HAP-1 (cell line): ENCODE measurements at regions not wholly inside any gene's neighbourhood (a gene's known extent, or its start where the extent isn't known, plus 50 kb on each side); places are given as distances from the start of the nearest gene placed in this dataset.

Source experiments
- DNase-seq, 2 experiments: peaks; one replicate each; pipeline ENCODE4 v3.0.0-alpha.2; 2016 to 2020; ENCODE audit warnings: low spot score in 2 of 2
- H3K27me3 ChIP-seq: fragments of 250-450 bp; sonication (Bioruptor Pico); 2 replicates; pipeline ENCODE4 v1.5.1; 2020; ENCODE audit warnings: low read depth, mild to moderate bottlenecking, moderate library complexity
- H3K36me3 ChIP-seq: fragments of 250-450 bp; sonication (Bioruptor Pico); replicated peaks from 2 replicates; pipeline ENCODE4 v1.5.1; 2020; ENCODE audit warnings: mild to moderate bottlenecking
- H3K4me1 ChIP-seq: fragments of 250-450 bp; sonication (Bioruptor Pico); 2 replicates; pipeline ENCODE4 v1.5.1; 2020; ENCODE audit warnings: mild to moderate bottlenecking
- H3K4me3 ChIP-seq: fragments of 250-450 bp; sonication (Bioruptor Pico); 2 replicates; pipeline ENCODE4 v1.5.1; 2020; ENCODE audit warnings: mild to moderate bottlenecking, moderate library complexity
- H3K9me3 ChIP-seq: fragments of 250-450 bp; sonication (Bioruptor Pico); 2 replicates; pipeline ENCODE4 v1.5.1; 2020; ENCODE audit warnings: mild to moderate bottlenecking, moderate library complexity
- in situ Hi-C: fragments of 300-500 bp; cut with MboI; formaldehyde crosslinking; loops from 3 replicates; pipeline ENCODE4 v1.14.3; 2020; ENCODE audit warnings: low sequenced_read_pairs, inconsistent platforms, mixed read lengths

DNA sequence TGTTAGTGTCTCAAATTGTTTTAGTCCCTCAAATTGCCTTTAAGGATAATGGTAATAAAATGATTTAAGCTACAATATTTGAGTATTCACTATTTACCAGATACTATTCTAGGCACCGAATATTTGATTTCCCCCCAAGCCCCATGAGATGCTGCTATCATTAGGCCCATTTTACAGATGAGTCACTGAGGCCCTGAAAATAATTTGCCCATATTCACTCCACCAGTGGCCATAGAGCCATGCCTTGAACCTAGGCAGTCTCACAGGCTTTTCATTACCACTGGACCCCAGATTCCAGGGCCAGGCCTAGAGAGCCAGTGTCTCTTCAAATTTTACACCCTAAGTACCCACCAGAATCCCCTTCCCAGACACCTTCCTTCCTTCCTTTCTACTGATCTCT is 133.7 kb downstream of the LINC00237 start:
- Histone ChIP-seq H3K36me3 (no peaks in the 10 kb centered on the region), H3K4me1 (no peaks in the 10 kb centered on the region), H3K9me3 (no peaks in the 10 kb centered on the region), H3K4me3 (no peak overlapping the region), H3K27me3 (peaks cover 12% of the 10 kb centered on the region)
- DNase-seq = no peak
- in situ Hi-C loops = no loop called here

DNA sequence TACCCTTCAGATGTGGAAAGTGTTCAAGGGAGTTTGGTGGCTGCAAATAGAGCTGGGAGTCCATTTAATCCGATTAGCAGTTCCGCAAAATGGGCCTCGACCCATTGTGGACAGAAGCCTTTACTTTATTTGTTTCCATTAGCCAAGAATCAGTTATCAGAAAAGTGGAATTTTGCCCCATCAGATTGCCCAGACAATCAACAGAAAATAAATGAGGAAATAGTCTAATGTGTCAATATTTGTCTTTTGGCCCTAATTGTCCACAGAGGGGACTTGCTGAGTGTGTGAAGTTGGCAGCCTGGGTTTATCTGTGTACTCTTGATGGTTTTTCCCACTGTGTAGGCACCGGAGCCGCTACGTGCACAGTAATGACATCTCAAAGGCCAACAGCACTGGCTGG is 134.3 kb downstream of the LINC00237 start:
- peaks cover 15% of the 10 kb centered on the region for H3K27me3 ChIP-seq
- H3K4me3 ChIP-seq = no peak overlapping the region
- H3K36me3 ChIP-seq = no peaks in the 10 kb centered on the region
- DNase-seq = no peak
- in situ Hi-C loops = no loop called here
- H3K9me3 ChIP-seq = no peaks in the 10 kb centered on the region
- H3K4me1 ChIP-seq = no peaks in the 10 kb centered on the region

DNA sequence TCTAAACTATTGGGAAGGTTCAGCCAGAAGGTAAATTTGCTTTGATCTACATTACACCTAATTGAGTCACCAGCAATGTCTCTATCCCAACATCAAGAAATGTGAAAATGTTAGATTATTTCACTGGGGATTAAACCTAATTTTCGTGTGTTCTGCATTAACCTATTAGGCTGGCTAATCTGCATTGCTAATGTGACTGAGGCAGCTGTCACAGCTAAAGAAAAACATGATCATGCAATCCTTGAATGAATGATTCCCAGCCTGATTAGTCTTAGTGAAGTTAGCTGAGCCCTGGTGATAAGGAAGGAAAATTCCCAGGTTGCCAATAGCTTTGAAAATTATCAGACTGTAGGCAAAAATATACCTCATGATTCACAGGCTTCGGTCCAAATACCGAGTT is 135.3 kb downstream of the LINC00237 start:
- H3K4me3 ChIP-seq = no peak overlapping the region
- no peak for DNase-seq
- H3K36me3 ChIP-seq = no peaks in the 10 kb centered on the region
- H3K4me1 ChIP-seq = no peaks in the 10 kb centered on the region
- in situ Hi-C loops = no loop called here
- H3K27me3 ChIP-seq = peaks cover 17% of the 10 kb centered on the region
- H3K9me3 ChIP-seq = no peaks in the 10 kb centered on the region

- in situ Hi-C loops = no loop called here
- Histone ChIP-seq H3K27me3 (peaks cover 24% of the 10 kb centered on the region), H3K4me3 (no peak overlapping the region)
These were observed 136.4 kb downstream of the LINC00237 start for GRCh38 chr20:20969701-20970280.

DNA sequence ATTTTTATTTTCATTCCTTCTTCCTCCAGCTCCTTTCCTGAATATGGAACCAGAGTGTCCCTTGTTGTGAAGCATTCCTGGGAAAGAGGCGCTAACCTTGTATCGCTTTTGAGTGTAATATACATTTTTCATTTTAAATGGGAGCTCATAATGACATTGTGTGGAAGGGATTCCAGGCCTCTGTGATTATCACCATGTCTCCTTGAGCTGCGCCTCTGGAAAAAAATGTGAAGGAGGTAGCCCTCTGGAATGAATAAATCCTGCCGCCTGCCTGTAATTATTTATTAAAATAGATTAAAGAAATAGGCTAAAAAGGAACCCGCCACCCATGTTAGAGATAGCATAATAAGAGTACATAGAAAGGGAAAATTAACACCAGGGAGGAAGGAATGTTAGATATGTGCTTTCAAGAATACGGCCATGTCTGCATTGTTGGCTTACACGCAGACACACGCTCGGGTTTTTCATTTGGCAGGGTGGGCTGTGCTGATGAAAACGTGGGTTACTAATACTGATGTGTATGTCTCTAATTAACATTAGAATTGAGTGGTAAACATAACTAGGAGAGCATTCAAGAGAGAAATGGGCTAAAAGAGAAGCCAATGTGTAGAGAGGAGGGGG is 138.5 kb downstream of the LINC00237 start:
- no peaks in the 10 kb centered on the region for H3K36me3 ChIP-seq
- peaks cover 26% of the 10 kb centered on the region for H3K27me3 ChIP-seq
- H3K9me3 ChIP-seq = no peaks in the 10 kb centered on the region; the same call in 1 of the 2 replicates
- no peak for DNase-seq
- H3K4me1 ChIP-seq = no peaks in the 10 kb centered on the region
- no peak overlapping the region for H3K4me3 ChIP-seq
- in situ Hi-C loops = no loop called here

More at GRCh38 chr20:20969701-20970280, 136.4 kb downstream of the LINC00237 start:
- H3K4me1 ChIP-seq = no peaks in the 10 kb centered on the region
- DNase-seq = no peak
- no peaks in the 10 kb centered on the region for H3K36me3 ChIP-seq
- H3K9me3 ChIP-seq = no peaks in the 10 kb centered on the region; the same call in 1 of the 2 replicates

GRCh38 chr20:20966171-20966570 is 140.0 kb downstream of the LINC00237 start:
- Histone ChIP-seq H3K36me3 (no peaks in the 10 kb centered on the region), H3K9me3 (no peaks in the 10 kb centered on the region; the same call in 1 of the 2 replicates), H3K4me1 (no peaks in the 10 kb centered on the region), H3K27me3 (peaks cover 26% of the 10 kb centered on the region), H3K4me3 (no peak overlapping the region)
- in situ Hi-C loops = no loop called here
- peak in 1 of 2 experiments; percentile 6 for DNase-seq

DNA sequence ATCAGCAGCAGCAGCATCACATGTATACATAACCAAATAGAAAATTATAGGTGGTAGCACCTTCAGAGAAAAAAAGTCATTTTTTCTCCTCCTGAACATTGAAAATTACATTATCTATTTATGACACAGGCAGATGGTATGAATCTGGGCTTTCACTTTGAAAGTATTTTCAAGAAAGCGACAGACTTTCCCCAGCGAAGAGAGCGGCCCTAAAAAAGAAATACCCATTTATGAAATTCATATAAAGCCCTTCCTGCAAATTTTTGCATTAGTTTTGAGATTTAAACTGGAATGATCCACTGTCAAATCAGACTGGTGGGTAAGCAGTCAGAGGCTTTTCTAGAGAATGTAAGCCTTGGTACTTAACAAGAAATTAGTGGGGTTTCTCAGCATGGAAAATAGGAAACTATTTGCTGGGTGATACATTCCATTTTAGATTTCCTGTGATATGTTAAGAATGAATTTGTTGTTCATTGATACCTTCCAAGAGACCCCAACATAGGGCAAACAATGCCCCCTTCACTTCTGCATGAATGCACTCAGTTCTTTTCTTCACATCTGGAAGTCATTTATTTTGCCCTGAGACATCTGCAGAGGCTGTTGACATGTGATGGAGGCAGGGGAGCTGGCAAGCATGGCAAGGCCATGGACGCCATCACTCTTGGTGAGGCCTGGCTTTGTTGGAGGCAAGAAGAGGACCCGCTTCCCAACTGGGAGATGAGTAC is 147.0 kb downstream of the LINC00237 start:
- Histone ChIP-seq H3K4me3 (no peak overlapping the region), H3K4me1 (no peaks in the 10 kb centered on the region), H3K36me3 (no peaks in the 10 kb centered on the region), H3K9me3 (no peaks in the 10 kb centered on the region), H3K27me3 (0 out of 2 replicates have a peak, but pooled peaks cover under 1% of the 10 kb centered on the region)
- no peak for DNase-seq
- in situ Hi-C loops = no loop called here

DNA sequence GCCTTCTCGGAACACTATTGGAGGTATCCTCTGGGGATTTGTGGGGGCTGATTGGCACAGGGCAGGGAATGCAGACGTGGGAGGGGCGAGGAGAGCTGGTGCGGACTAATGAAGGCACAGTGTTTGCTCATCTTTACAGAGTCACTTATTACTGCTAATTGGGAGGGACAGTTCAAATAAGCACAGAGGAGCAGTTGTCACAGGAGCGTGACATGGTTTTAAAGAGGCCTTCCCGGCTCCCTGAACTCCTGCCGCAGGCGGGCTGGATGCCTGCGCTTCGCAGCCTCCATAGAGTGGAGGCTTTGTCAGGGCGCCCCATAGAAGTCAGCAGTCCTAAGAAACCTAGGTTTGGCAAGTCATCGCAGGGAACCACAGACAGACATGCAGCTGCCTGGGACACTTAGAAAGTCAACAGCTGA is 149.6 kb downstream of the LINC00237 start:
- Histone ChIP-seq H3K9me3 (no peaks in the 10 kb centered on the region), H3K4me3 (no peak overlapping the region), H3K36me3 (no peaks in the 10 kb centered on the region), H3K27me3 (no peaks in the 10 kb centered on the region), H3K4me1 (no peaks in the 10 kb centered on the region)
- no peak for DNase-seq
- in situ Hi-C loops = no loop called here

DNA sequence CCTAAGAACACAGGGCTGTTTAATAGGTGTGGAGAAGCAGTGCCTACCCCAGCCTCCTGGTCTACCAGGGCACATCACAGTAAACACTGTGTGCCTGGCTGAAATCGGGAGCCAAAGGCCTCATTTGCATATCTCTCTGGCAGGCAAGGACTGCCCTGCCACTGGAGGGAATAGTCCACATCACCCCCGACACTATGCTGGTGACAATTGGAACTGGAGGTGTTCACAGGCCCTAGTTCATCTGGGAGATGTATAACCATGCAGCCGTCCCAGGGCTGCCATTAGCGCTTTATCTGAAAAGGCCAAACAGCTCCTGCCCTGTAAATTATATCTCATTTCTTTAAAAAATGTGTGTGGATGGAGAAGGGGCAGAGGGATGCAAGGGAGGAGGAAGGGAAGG is 150.3 kb downstream of the LINC00237 start:
- in situ Hi-C loops = no loop called here
- DNase-seq = no peak
- H3K27me3 ChIP-seq = no peaks in the 10 kb centered on the region

DNA sequence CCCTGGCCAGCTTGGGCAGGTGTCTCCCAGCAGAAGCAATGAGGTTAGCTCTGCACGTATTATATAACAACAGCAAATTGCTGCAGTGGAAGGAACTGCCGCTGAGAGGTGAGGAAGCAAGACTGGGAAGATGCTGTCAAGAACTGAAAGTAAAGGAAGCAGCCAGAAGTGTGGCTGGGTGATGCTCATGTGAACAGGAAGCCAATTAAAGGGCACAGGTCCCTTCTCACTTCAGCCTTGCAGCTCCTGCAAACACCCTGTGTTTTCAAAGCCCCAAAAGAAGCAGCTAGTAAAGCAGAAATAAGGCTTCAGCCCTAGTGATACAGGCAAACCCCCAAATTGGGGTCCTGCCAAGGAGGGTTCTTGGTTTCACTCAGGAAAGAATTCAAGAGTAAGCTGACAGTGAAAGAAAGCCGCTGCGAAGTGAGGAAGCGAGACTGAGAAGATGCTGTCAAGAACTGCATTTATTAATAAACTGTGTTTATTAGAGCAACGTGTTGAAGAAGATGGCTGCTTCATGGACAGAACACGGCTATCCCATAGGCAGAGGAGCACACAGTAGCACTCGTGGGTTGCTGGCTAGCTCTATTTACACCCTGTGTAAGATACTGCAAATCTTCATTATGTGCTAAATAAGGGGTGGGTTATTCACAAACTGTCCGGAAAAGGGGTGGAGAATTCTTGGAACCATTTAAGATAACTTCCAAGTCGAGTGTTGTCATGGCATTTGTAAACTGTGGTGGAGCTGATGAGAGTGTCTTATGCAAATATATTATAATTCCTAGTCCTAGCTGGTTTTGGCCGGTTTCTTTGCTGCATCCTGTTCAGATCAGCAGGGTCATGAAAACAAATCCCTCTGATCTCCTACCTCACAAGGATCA is 152.2 kb downstream of the LINC00237 start:
- no peaks in the 10 kb centered on the region for H3K4me1 ChIP-seq
- H3K9me3 ChIP-seq = no peaks in the 10 kb centered on the region
- no peak for DNase-seq
- in situ Hi-C loops = no loop called here
- H3K4me3 ChIP-seq = no peak overlapping the region
- no peaks in the 10 kb centered on the region for H3K36me3 ChIP-seq
- no peaks in the 10 kb centered on the region for H3K27me3 ChIP-seq

More for the DNA sequence above, 150.3 kb downstream of the LINC00237 start:
- no peak overlapping the region for H3K4me3 ChIP-seq
- no peaks in the 10 kb centered on the region for H3K4me1 ChIP-seq
- no peaks in the 10 kb centered on the region for H3K36me3 ChIP-seq
- H3K9me3 ChIP-seq = no peaks in the 10 kb centered on the region

- in situ Hi-C loops = no loop called here
- H3K4me3 ChIP-seq = no peak overlapping the region
- DNase-seq = no peak
- no peaks in the 10 kb centered on the region for H3K36me3 ChIP-seq
- no peaks in the 10 kb centered on the region for H3K4me1 ChIP-seq
- no peaks in the 10 kb centered on the region for H3K27me3 ChIP-seq
- no peaks in the 10 kb centered on the region for H3K9me3 ChIP-seq
These were observed 155.5 kb downstream of the LINC00237 start for GRCh38 chr20:20950620-20951019.

- no peak for DNase-seq
- H3K27me3 ChIP-seq = no peaks in the 10 kb centered on the region
- H3K4me1 ChIP-seq = no peaks in the 10 kb centered on the region
- in situ Hi-C loops = no loop called here
- H3K9me3 ChIP-seq = no peaks in the 10 kb centered on the region; the same call in 1 of the 2 replicates
- no peak overlapping the region for H3K4me3 ChIP-seq
- no peaks in the 10 kb centered on the region for H3K36me3 ChIP-seq
These were observed 159.9 kb downstream of the LINC00237 start for GRCh38 chr20:20946122-20946759.

GRCh38 chr20:20941468-20941889 is 164.7 kb downstream of the LINC00237 start:
- no peak overlapping the region for H3K4me3 ChIP-seq

More at GRCh38 chr20:20941468-20941889, 164.7 kb downstream of the LINC00237 start:
- Histone ChIP-seq H3K36me3 (no peaks in the 10 kb centered on the region), H3K9me3 (no peaks in the 10 kb centered on the region; the same call in 1 of the 2 replicates), H3K27me3 (no peaks in the 10 kb centered on the region), H3K4me1 (no peaks in the 10 kb centered on the region)
- in situ Hi-C loops = no loop called here
- no peak for DNase-seq
